CD4-positive, alpha-beta memory T cell (primary cell): ENCODE measurements at regions not wholly inside any gene's neighbourhood (a gene's known extent, or its start where the extent isn't known, plus 50 kb on each side); places are given as distances from the start of the nearest gene placed in this dataset.

Experiments
- CTCF ChIA-PET: fragments of 350-600 bp; sonication (Branson Sonifier 250); formaldehyde crosslinking; loops from one replicate; lab custom pipeline; 2021; ENCODE audit warnings: inconsistent platforms; ENCODE audit not compliant: partially characterized antibody; lab: Charles Lee
- POLR2A ChIA-PET: fragments of 350-600 bp; sonication (Branson Sonifier 250); formaldehyde crosslinking; loops from one replicate; lab custom pipeline; 2021; ENCODE audit not compliant: partially characterized antibody; lab: Charles Lee
- DNase-seq, 5 donors: peaks; one replicate each; pipeline versions ENCODE4 v3.0.0 to v3.0.0-alpha.2; 2020 to 2022; ENCODE audit warnings: mixed read lengths in 1 of 5
- H3K27ac ChIP-seq: one replicate; pipeline ENCODE4 v1.7.0; 2013; ENCODE audit warnings: low read depth, low read length
- H3K27me3 ChIP-seq: 2 replicates; pipeline ENCODE4 v1.7.0; 2013; ENCODE audit warnings: mild to moderate bottlenecking, low read length, moderate library complexity; ENCODE audit not compliant: insufficient read depth
- H3K36me3 ChIP-seq: 2 replicates; pipeline ENCODE4 v1.7.0; 2013; ENCODE audit warnings: mild to moderate bottlenecking, low read length, moderate library complexity; ENCODE audit not compliant: insufficient read depth
- H3K4me1 ChIP-seq: 2 replicates; pipeline ENCODE4 v1.7.0; 2013; ENCODE audit warnings: mild to moderate bottlenecking, low read length, moderate library complexity; ENCODE audit not compliant: insufficient read depth
- H3K4me3 ChIP-seq, 2 donors: one replicate each; pipeline ENCODE4 v1.7.0; 2013; ENCODE audit warnings: low read length in 2 of 2, mild to moderate bottlenecking in 1 of 2
- H3K9me3 ChIP-seq, 2 donors: one replicate each; pipeline ENCODE4 v1.7.0; 2013; ENCODE audit warnings: low read length in 2 of 2, control low read depth in 1 of 2; ENCODE audit not compliant: control insufficient read depth in 1 of 2
- H3K27ac Mint-ChIP-seq, 7 donors: one replicate each; pipeline ENCODE4 v1.8.0; 2020 to 2021; ENCODE audit warnings: mixed read lengths in 7 of 7, mild to moderate bottlenecking in 6 of 7, inconsistent platforms in 3 of 7, moderate library complexity in 3 of 7
- H3K27me3 Mint-ChIP-seq, 2 donors: one replicate each; pipeline ENCODE4 v1.8.0; 2020 to 2021; ENCODE audit warnings: mixed read lengths in 2 of 2
- H3K36me3 Mint-ChIP-seq, 2 donors: one replicate each; pipeline ENCODE4 v1.8.0; 2020 to 2021; ENCODE audit warnings: mixed read lengths in 2 of 2, inconsistent platforms in 1 of 2, mild to moderate bottlenecking in 1 of 2
- H3K4me1 Mint-ChIP-seq, 4 donors: one replicate each; pipeline ENCODE4 v1.8.0; 2020 to 2021; ENCODE audit warnings: mixed read lengths in 4 of 4, mild to moderate bottlenecking in 1 of 4
- H3K4me3 Mint-ChIP-seq, 8 donors: one replicate each; pipeline ENCODE4 v1.8.0; 2020 to 2021; ENCODE audit warnings: mixed read lengths in 8 of 8, mild to moderate bottlenecking in 7 of 8, moderate library complexity in 6 of 8, inconsistent platforms in 3 of 8
- H3K9me3 Mint-ChIP-seq, 8 donors: one replicate each; pipeline ENCODE4 v1.8.0; 2020 to 2021; ENCODE audit warnings: mixed read lengths in 8 of 8, mild to moderate bottlenecking in 5 of 8, inconsistent platforms in 3 of 8, moderate library complexity in 1 of 8
- intact Hi-C: fragments of 100-400 bp; cut with micrococcal nuclease; formaldehyde crosslinking; loops from one replicate; pipeline ENCODE4 v1.15.1; 2023

GRCh38 chr6:120010075-120010474 is 660.5 kb upstream of the MAN1A1 start:
- H3K4me1 ChIP-seq: no peaks in the 10 kb centered on the region
- ChIA-PET CTCF (no interaction called here), POLR2A (no interaction called here)
- no peaks in the 10 kb centered on the region for H3K36me3 ChIP-seq
- H3K36me3 Mint-ChIP-seq: no peaks in the 10 kb centered on the region
- peaks cover 0 to 3% (median 2%) of the 10 kb centered on the region in 8 donors for H3K9me3 Mint-ChIP-seq
- H3K27ac Mint-ChIP-seq: no peak overlapping the region
- no peak overlapping the region for H3K4me3 Mint-ChIP-seq
- H3K27me3 ChIP-seq: no peaks in the 10 kb centered on the region
- no peaks in the 10 kb centered on the region for H3K4me1 Mint-ChIP-seq
- peaks cover 0 to 2% of the 10 kb centered on the region in 2 donors for H3K27me3 Mint-ChIP-seq
- intact Hi-C loops: no loop called here
- no peak for DNase-seq
- no peaks in the 10 kb centered on the region for H3K9me3 ChIP-seq
- H3K4me3 ChIP-seq: no peak overlapping the region
- H3K27ac ChIP-seq: no peak overlapping the region

DNA sequence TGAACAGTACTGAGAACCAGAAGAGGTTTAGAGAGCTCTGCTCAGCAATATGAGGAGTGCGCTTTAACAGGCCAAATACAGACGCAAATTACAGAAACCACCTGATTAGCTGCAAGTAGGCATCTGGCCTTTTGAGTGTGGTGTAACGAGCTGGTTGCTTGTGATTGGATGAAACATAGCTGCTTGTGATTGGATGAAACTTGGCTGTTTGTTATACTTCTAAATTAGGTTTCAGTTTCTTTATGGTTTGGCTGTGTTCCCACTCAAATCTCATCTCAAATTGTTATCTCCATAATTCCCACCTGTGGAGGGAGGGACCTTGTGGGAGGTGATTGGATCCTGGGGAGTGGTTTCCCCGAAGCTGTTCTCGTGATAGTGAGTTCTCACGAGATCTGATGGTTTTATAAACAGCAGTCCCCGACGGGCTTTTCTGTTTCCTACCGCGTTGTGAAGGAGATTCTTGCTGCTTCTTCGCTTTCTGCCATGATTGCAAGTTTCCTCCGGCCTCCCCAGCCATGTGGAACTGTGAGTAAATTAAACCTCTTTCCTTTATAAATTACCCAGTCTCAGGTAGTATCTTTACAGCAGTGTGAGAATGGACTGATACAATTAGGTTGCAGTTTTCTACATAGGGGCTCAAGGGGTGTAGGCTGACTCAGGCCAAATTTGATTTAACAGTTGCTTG is 655.9 kb upstream of the MAN1A1 start:
- POLR2A ChIA-PET: no interaction called here
- no peaks in the 10 kb centered on the region for H3K9me3 ChIP-seq
- no peaks in the 10 kb centered on the region for H3K36me3 ChIP-seq
- peak overlapping the region in 1 of 8 donors; percentile 75 for H3K4me3 Mint-ChIP-seq
- no peak overlapping the region for H3K27ac Mint-ChIP-seq
- no peak for DNase-seq
- H3K9me3 Mint-ChIP-seq: peaks cover 0 to 4% (median 1%) of the 10 kb centered on the region in 8 donors
- no peaks in the 10 kb centered on the region for H3K36me3 Mint-ChIP-seq
- H3K27me3 Mint-ChIP-seq: peaks cover 0 to 2% of the 10 kb centered on the region in 2 donors
- no peaks in the 10 kb centered on the region for H3K27me3 ChIP-seq
- H3K4me3 ChIP-seq: no peak overlapping the region
- no peaks in the 10 kb centered on the region for H3K4me1 Mint-ChIP-seq
- intact Hi-C loops: no loop called here
- CTCF ChIA-PET: interaction anchor here (1.4 kb wide), 1 partner anchor 9 kb away, joined by 3 read pairs; no protein-coding TSS in a partner anchor
- no peak overlapping the region for H3K27ac ChIP-seq
- no peaks in the 10 kb centered on the region for H3K4me1 ChIP-seq

DNA sequence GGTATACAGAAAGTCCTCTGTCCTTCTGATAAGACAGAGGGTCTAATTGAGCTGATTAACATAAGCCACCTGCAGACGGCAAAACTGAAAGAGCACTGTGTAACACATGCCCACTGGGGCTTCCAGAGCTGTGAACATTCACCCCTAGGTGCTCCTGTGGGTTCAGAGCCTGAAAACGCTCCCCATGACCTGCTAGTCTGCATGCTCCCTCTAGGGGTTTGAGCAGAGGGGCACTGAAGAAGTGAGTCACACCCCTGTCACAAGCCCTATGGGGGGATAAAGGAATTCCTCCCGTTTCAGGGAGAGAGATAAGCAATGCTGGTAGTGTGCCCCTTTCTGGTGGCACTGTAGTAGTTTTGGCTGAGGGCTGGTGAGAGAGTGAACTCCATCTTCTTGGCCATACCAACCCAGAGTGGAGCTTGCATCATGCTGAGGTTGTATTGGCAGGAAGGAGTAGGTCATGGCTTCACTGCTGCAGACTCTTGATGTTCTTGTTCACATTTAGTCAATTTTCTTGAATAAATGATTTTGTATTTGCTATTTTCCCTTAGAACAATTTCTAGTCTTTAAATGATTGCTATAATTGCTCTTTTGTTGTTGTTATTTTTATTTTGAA is 637.5 kb upstream of the MAN1A1 start:
- POLR2A ChIA-PET: no interaction called here
- Histone ChIP-seq H3K4me3 (no peak overlapping the region), H3K27me3 (no peaks in the 10 kb centered on the region), H3K36me3 (no peaks in the 10 kb centered on the region), H3K9me3 (no peaks in the 10 kb centered on the region), H3K4me1 (no peaks in the 10 kb centered on the region), H3K27ac (no peak overlapping the region)
- Mint-ChIP-seq H3K9me3 (no peaks in the 10 kb centered on the region), H3K4me3 (no peak overlapping the region), H3K36me3 (no peaks in the 10 kb centered on the region), H3K4me1 (no peaks in the 10 kb centered on the region), H3K27me3 (peaks cover 0 to 2% of the 10 kb centered on the region in 2 donors), H3K27ac (no peak overlapping the region)
- intact Hi-C loops: no loop called here
- no peak for DNase-seq
- CTCF ChIA-PET: no interaction called here

DNA sequence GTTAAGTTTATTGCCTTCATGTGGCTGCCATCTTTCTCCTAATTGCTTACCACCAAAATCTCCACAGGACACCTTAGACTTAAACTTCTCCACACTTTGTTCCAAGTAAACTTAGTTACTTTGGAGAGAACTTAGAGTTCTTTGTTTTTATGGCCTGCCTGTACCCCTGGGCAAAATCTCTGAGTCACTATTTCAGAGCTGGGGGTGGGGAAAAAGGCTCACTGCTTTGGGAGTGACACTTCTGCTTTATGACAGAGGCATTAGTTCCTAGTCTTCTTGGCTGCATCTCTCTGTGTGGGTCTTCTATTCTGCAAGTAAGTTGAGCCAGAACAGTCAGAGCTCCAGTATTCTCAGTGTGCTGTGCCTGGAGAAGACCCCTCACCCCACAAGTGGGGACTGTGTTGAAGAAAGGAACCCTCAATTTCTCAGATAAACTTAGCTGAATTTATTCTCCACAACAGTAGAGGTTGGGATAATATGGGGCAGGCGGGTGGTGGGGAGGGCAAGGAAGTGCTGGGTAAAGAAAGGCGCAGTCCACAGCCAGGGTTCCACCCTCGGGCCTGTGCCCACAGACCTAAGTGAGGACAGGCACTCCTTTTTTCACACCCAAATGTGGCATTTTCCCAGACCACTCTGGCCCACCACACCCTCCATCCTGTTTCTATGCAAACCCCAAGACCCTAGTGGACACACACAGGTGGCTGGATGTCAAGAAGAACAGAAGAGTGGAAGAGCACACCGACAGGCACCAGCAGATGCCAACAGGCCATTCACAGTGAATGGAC is 636.6 kb upstream of the MAN1A1 start:
- Mint-ChIP-seq H3K4me3 (no peak overlapping the region), H3K36me3 (no peaks in the 10 kb centered on the region), H3K9me3 (no peaks in the 10 kb centered on the region), H3K27ac (no peak overlapping the region), H3K27me3 (peaks cover 0 to 2% of the 10 kb centered on the region in 2 donors), H3K4me1 (no peaks in the 10 kb centered on the region)
- DNase-seq: no peak
- H3K27me3 ChIP-seq: no peaks in the 10 kb centered on the region
- H3K4me3 ChIP-seq: no peak overlapping the region
- H3K4me1 ChIP-seq: no peaks in the 10 kb centered on the region
- H3K36me3 ChIP-seq: no peaks in the 10 kb centered on the region
- ChIA-PET CTCF (no interaction called here), POLR2A (no interaction called here)
- no peaks in the 10 kb centered on the region for H3K9me3 ChIP-seq
- intact Hi-C loops: no loop called here
- H3K27ac ChIP-seq: no peak overlapping the region

DNA sequence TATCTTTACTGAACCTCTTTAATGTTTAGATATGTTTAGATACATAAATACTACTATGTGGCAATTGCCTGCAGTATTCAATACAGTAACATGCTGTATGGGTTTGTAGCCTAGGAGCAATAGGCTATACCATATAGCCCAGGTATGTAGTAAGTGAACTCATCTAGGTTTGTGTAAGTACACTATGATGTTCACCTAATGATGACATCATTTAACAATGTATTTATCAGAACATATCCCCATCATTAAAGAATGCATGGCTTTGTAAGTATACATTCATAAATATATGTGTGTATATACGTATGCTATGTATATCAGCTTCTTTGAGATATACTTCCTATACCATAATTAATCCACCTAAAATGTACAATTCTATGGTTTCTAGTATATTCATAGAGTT is 631.2 kb upstream of the MAN1A1 start:
- POLR2A ChIA-PET: no interaction called here
- no peaks in the 10 kb centered on the region for H3K36me3 Mint-ChIP-seq

GRCh38 chr6:119979862-119980261 is 630.3 kb upstream of the MAN1A1 start:
- DNase-seq: no peak
- Histone ChIP-seq H3K27ac (no peak overlapping the region), H3K27me3 (no peaks in the 10 kb centered on the region), H3K4me1 (no peaks in the 10 kb centered on the region), H3K36me3 (no peaks in the 10 kb centered on the region), H3K9me3 (no peaks in the 10 kb centered on the region), H3K4me3 (no peak overlapping the region)
- CTCF ChIA-PET: interaction anchor here (1.3 kb wide), 1 partner anchor 832 kb away, joined by 4 read pairs; no protein-coding TSS in a partner anchor
- H3K27ac Mint-ChIP-seq: no peak overlapping the region
- no peaks in the 10 kb centered on the region for H3K9me3 Mint-ChIP-seq
- intact Hi-C loops: loop anchor here (5.0 kb wide), 1 partner anchor 648 kb away; no protein-coding TSS in a partner anchor
- no peaks in the 10 kb centered on the region for H3K27me3 Mint-ChIP-seq
- POLR2A ChIA-PET: no interaction called here
- H3K4me3 Mint-ChIP-seq: no peak overlapping the region
- no peaks in the 10 kb centered on the region for H3K36me3 Mint-ChIP-seq
- peaks cover 0 to 3% (median 0%) of the 10 kb centered on the region in 4 donors for H3K4me1 Mint-ChIP-seq

More for the DNA sequence above, 631.2 kb upstream of the MAN1A1 start:
- H3K27me3 ChIP-seq: no peaks in the 10 kb centered on the region
- no peak overlapping the region for H3K4me3 ChIP-seq
- H3K27ac Mint-ChIP-seq: no peak overlapping the region
- H3K36me3 ChIP-seq: no peaks in the 10 kb centered on the region
- no peak for DNase-seq
- H3K4me3 Mint-ChIP-seq: no peak overlapping the region
- CTCF ChIA-PET: no interaction called here
- no peaks in the 10 kb centered on the region for H3K4me1 ChIP-seq
- H3K27ac ChIP-seq: no peak overlapping the region
- peaks cover 0 to 3% (median 0%) of the 10 kb centered on the region in 4 donors for H3K4me1 Mint-ChIP-seq
- H3K9me3 Mint-ChIP-seq: no peaks in the 10 kb centered on the region
- no peaks in the 10 kb centered on the region for H3K27me3 Mint-ChIP-seq
- intact Hi-C loops: no loop called here
- H3K9me3 ChIP-seq: no peaks in the 10 kb centered on the region

DNA sequence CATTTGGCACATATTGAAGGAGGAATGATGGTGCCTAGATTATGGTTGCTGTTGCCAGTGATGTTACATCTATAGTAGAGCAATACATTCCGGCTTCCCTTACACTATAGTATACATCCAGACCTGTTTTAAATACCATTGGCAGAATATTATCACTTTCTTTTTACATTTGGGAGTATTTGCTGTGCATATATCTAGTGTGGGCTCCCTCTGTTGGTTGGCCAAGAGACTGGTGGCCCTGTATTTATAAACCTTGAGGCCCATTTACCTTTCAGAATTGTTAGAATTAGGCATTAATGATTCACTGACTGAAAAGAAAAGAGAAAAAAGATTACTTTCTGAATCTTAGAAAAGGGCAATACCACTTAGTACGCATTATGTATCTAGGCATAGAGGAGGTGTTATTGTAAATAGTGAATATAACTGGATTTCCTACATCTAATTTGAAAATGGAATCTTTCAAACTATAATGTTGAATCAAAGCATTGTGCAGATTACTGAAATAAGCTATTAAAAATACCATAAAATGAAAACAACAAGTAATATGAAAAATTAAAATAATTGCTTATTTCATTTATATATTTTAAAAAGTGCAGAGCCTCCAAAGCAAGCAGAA is 628.8 kb upstream of the MAN1A1 start:
- POLR2A ChIA-PET: no interaction called here
- CTCF ChIA-PET: interaction anchor here (0.6 to 1.3 kb wide), 4 partner anchors 236 to 645 kb away, joined by 3 to 6 read pairs (median 4); no protein-coding TSS in a partner anchor
- H3K36me3 ChIP-seq: no peaks in the 10 kb centered on the region

More for the DNA sequence above, 628.8 kb upstream of the MAN1A1 start:
- Histone ChIP-seq H3K9me3 (no peaks in the 10 kb centered on the region), H3K4me3 (no peak overlapping the region), H3K4me1 (no peaks in the 10 kb centered on the region), H3K27me3 (no peaks in the 10 kb centered on the region), H3K27ac (no peak overlapping the region)
- intact Hi-C loops: loop anchor here (5.0 kb wide), 1 partner anchor 646 kb away; no protein-coding TSS in a partner anchor
- no peaks in the 10 kb centered on the region for H3K9me3 Mint-ChIP-seq
- H3K27me3 Mint-ChIP-seq: no peaks in the 10 kb centered on the region
- H3K27ac Mint-ChIP-seq: no peak overlapping the region
- peaks cover 0 to 3% (median 0%) of the 10 kb centered on the region in 4 donors for H3K4me1 Mint-ChIP-seq
- DNase-seq: peak in 1 of 5 donors; percentile 2
- H3K36me3 Mint-ChIP-seq: no peaks in the 10 kb centered on the region
- H3K4me3 Mint-ChIP-seq: no peak overlapping the region
